ENCODE measurements at regions not wholly inside any gene's neighbourhood (a gene's known extent, or its start where the extent isn't known, plus 50 kb on each side); places are given as distances from the start of the nearest gene placed in this dataset.

DNA sequence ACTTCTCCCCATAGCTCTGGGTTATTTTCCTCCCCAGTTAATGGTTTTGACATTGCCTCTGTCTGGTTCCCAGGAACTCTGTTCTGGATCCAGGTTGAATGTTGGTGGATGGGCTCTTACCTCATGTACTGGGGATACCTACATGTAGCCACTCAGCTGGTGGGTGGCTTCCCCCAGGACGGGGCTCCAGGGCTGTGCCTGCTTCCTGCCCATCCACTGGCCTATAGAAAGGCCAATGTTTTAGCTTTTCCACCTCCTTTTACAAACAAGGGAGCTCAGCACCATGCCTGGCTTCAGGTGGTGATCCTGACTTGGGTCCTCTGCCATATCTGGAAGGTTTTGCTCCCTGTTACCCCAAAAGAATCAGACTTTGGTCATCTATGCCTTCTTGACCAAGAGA lies 120.2 kb downstream of the AKAP11 start:
- TF ChIP-seq, protein P1, sequence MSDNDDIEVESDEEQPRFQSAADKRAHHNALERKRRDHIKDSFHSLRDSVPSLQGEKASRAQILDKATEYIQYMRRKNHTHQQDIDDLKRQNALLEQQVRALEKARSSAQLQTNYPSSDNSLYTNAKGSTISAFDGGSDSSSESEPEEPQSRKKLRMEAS (IDR thresholded peaks at IDR 0.05; ENCODE audit: low read depth, low read length), result no peak
- TF ChIP-seq CTCF (IDR thresholded peaks at IDR 0.05; ENCODE audit: low read depth, low read length) (no peak), POLR2A (IDR thresholded peaks at IDR 0.05; ENCODE audit: extremely low read depth, insufficient read length) (no peak), MYC (IDR thresholded peaks at IDR 0.05; ENCODE audit: low read depth, low read length) (no peak)

All from NB4 (cell line).